Spinal cord (tissue), 9 donors: ENCODE measurements at regions not wholly inside any gene's neighbourhood (a gene's known extent, or its start where the extent isn't known, plus 50 kb on each side); places are given as distances from the start of the nearest gene placed in this dataset.

ENCODE experiments used
- DNase-seq, 6 donors: peaks; one replicate each; pipeline versions ENCODE4 v3.0.0 to v3.0.0-alpha.2; 2013 to 2015; ENCODE audit warnings: low spot score in 6 of 6, low read depth in 4 of 6
- H3K27ac ChIP-seq: one replicate; pipeline ENCODE4 v1.5.1; 2013; ENCODE audit warnings: low read depth, low read length, control low read depth
- H3K27me3 ChIP-seq: one replicate; pipeline ENCODE4 v1.6.1; 2013; ENCODE audit warnings: low read length; ENCODE audit not compliant: control insufficient read depth, insufficient read depth
- H3K36me3 ChIP-seq: one replicate; pipeline ENCODE4 v1.6.1; 2013; ENCODE audit warnings: low read length; ENCODE audit not compliant: control insufficient read depth, insufficient read depth
- H3K4me1 ChIP-seq: one replicate; pipeline ENCODE4 v1.6.1; 2013; ENCODE audit warnings: low read length; ENCODE audit not compliant: control insufficient read depth, insufficient read depth
- H3K4me3 ChIP-seq: one replicate; pipeline ENCODE4 v1.5.1; 2013; ENCODE audit warnings: low read depth, low read length, control low read depth
- H3K9me3 ChIP-seq: one replicate; pipeline ENCODE4 v1.6.1; 2013; ENCODE audit warnings: low read length; ENCODE audit not compliant: control insufficient read depth, insufficient read depth
- WGBS: methylation state at CpG from one replicate; pipeline ENCODE4 v1.1.5; 2013; ENCODE audit warnings: missing lambda C conversion rate; ENCODE audit not compliant: insufficient coverage; 5-methylcytosine and 5-hydroxymethylcytosine counted together
- donor health status: healthy.

DNA sequence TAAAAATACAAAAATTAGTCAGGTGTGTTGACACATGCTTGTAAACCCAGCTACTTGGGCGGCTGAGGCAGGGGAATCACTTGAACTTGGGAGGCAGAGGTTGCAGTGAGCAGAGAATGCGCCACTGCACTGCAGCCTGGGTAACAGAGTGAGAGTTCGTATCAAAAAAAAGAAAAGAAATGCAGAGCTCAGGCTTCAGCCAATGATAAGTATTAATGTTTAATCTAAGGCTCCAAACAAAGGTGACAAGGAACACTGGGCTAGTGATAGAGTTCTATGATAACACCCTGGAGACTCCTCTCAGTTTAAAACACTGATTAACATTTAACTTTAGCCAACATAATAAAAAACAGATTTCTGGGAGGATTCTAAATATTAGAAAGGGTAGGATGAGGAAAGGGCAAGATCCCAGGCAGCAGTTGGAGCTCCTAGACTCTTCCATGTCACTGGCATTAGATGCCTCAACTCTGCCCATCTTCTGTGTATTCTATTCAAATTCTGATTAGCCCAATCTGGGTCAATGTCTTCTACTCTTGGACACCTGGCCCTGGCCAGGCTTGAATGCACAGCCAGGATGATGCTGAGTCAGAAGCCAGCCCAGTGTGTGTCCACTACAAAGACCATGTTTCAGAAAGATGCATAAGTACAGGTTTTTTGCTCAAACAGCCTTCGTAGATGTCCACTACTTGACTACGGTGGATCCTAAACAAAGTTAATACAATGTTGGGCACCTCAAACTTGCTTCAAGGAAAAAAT, 91.0 kb upstream of the FAM169A start:
- WGBS, result 100% methylated on average over 3 of the region's 5 CpGs
- DNase-seq, result no peak
- H3K27me3 ChIP-seq, result no peaks in the 10 kb centered on the region
- no peak overlapping the region for H3K4me3 ChIP-seq
- H3K4me1 ChIP-seq, result no peaks in the 10 kb centered on the region
- H3K36me3 ChIP-seq, result no peaks in the 10 kb centered on the region
- H3K27ac ChIP-seq, result no peak overlapping the region
- H3K9me3 ChIP-seq, result no peaks in the 10 kb centered on the region

GRCh38 chr5:74956278-74956677, 90.1 kb upstream of the FAM169A start:
- H3K4me1 ChIP-seq, result no peaks in the 10 kb centered on the region
- no peaks in the 10 kb centered on the region for H3K36me3 ChIP-seq
- no peak for DNase-seq
- no peak overlapping the region for H3K4me3 ChIP-seq
- no peaks in the 10 kb centered on the region for H3K27me3 ChIP-seq
- H3K27ac ChIP-seq, result no peak overlapping the region
- no peaks in the 10 kb centered on the region for H3K9me3 ChIP-seq
- WGBS, result 89% methylated on average over 3 of the region's 4 CpGs

GRCh38 chr5:74954919-74955318, 88.7 kb upstream of the FAM169A start:
- H3K27ac ChIP-seq, result no peak overlapping the region
- H3K9me3 ChIP-seq, result no peaks in the 10 kb centered on the region
- no peaks in the 10 kb centered on the region for H3K27me3 ChIP-seq
- H3K4me1 ChIP-seq, result no peaks in the 10 kb centered on the region
- H3K4me3 ChIP-seq, result no peak overlapping the region
- WGBS, result no CpG with 5 or more reads among the region's 3 CpGs
- DNase-seq, result no peak
- H3K36me3 ChIP-seq, result no peaks in the 10 kb centered on the region

- 87% methylated on average over 4 of the region's 8 CpGs for WGBS
- no peak overlapping the region for H3K4me3 ChIP-seq
- no peak overlapping the region for H3K27ac ChIP-seq
- no peaks in the 10 kb centered on the region for H3K27me3 ChIP-seq
- H3K36me3 ChIP-seq, result no peaks in the 10 kb centered on the region
- H3K4me1 ChIP-seq, result no peaks in the 10 kb centered on the region
- H3K9me3 ChIP-seq, result no peaks in the 10 kb centered on the region
- no peak for DNase-seq
These were observed 87.9 kb upstream of the FAM169A start for GRCh38 chr5:74953937-74954720.

DNA sequence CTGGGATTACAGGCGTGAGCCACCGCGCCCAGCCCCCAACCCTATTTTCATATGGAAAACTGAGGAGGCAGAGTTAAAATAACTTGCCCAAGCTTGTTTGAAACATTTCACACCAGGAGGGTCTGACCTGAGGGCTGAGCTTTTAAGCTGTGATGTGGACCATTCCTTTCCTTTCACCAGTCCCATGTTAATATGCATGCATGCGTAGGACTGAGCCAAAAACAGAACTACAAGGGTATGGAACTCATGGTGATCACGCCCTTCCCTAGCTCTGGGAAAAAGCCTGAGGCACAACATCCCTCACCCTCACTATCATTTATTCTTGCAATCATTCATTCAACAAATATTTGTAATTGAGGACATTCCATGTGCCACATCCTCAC, 87.4 kb upstream of the FAM169A start:
- no peak overlapping the region for H3K4me3 ChIP-seq
- no peaks in the 10 kb centered on the region for H3K4me1 ChIP-seq
- WGBS, result 98% methylated on average over 5 of the region's 5 CpGs
- DNase-seq, result no peak
- H3K27ac ChIP-seq, result no peak overlapping the region
- no peaks in the 10 kb centered on the region for H3K9me3 ChIP-seq
- no peaks in the 10 kb centered on the region for H3K27me3 ChIP-seq
- H3K36me3 ChIP-seq, result no peaks in the 10 kb centered on the region

- no peaks in the 10 kb centered on the region for H3K9me3 ChIP-seq
- no peaks in the 10 kb centered on the region for H3K36me3 ChIP-seq
- H3K27me3 ChIP-seq, result no peaks in the 10 kb centered on the region
- H3K4me3 ChIP-seq, result no peak overlapping the region
- no peak for DNase-seq
- no peak overlapping the region for H3K27ac ChIP-seq
- H3K4me1 ChIP-seq, result no peaks in the 10 kb centered on the region
- WGBS, result 75% methylated on average over 3 of the region's 4 CpGs
These were observed 86.2 kb upstream of the FAM169A start for GRCh38 chr5:74952406-74952805.

DNA sequence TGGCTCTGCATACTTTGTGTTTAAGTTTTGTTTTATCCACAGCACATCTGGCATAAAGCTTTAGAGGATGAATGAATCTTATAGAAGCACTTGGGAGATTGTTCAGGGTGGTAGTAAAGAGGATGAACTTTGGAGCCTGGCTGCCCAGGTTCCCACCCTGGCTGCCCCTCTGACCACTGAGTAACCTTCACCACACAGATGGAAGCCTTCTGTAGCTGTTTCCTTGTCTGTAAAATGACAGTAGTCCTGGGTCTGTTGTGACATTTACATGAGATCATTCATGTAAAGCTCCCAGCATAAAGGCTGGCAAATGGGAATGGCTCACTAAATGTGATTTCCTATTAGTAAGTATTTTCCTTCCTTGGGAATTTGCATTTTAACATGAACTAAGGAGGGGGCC, 85.7 kb upstream of the FAM169A start:
- H3K9me3 ChIP-seq, result no peaks in the 10 kb centered on the region
- H3K4me3 ChIP-seq, result no peak overlapping the region
- H3K4me1 ChIP-seq, result no peaks in the 10 kb centered on the region
- DNase-seq, result no peak
- H3K27ac ChIP-seq, result no peak overlapping the region
- no peaks in the 10 kb centered on the region for H3K27me3 ChIP-seq
- no peaks in the 10 kb centered on the region for H3K36me3 ChIP-seq

GRCh38 chr5:74950836-74951515, 84.8 kb upstream of the FAM169A start:
- no peak overlapping the region for H3K4me3 ChIP-seq
- H3K9me3 ChIP-seq, result no peaks in the 10 kb centered on the region
- DNase-seq, result no peak
- no peaks in the 10 kb centered on the region for H3K4me1 ChIP-seq
- WGBS, result 89% methylated on average over 1 of the region's 1 CpG
- H3K36me3 ChIP-seq, result no peaks in the 10 kb centered on the region
- H3K27ac ChIP-seq, result no peak overlapping the region
- H3K27me3 ChIP-seq, result no peaks in the 10 kb centered on the region

DNA sequence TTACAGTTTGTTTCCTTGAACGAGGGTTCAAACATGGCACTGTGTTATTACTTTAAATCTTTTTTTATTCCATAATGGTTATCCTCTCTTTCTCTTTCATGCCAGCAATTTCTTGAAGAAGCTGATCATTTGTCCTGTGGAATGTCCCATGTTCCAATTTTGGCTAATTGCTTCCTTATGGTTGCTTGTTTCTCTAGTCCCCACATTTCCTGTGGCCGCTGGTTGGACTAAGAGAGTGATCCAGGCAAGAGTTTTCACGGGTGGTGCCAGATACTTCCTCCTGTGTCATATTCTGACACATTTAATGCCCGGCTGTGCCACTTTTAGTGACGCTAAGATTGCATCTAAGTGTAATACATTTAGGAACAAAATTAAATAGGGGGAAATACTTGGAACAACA, 83.8 kb upstream of the FAM169A start:
- no peaks in the 10 kb centered on the region for H3K9me3 ChIP-seq
- no peak for DNase-seq
- H3K4me3 ChIP-seq, result no peak overlapping the region
- no peaks in the 10 kb centered on the region for H3K4me1 ChIP-seq
- H3K27me3 ChIP-seq, result no peaks in the 10 kb centered on the region
- no peak overlapping the region for H3K27ac ChIP-seq
- WGBS, result no CpG with 5 or more reads among the region's 5 CpGs
- no peaks in the 10 kb centered on the region for H3K36me3 ChIP-seq
